ENCODE measurements at regions not wholly inside any gene's neighbourhood (a gene's known extent, or its start where the extent isn't known, plus 50 kb on each side); places are given as distances from the start of the nearest gene placed in this dataset.

GRCh38 chr5:92977846-92978540, 603.0 kb downstream of the NR2F1-AS1 start:
- Histone ChIP-seq H3K4me3 (ENCODE audit: low read length, poor library complexity, severe bottlenecking) (no peak overlapping the region), H3K36me3 (ENCODE audit: insufficient read depth, low read length) (no peaks in the 10 kb centered on the region), H2AFZ (ENCODE audit: low read length) (no peak overlapping the region), H3K79me2 (ENCODE audit: insufficient read depth, low read length) (no peaks in the 10 kb centered on the region), H3K4me1 (ENCODE audit: insufficient read depth, low read length, poor library complexity, severe bottlenecking) (no peaks in the 10 kb centered on the region), H3K4me2 (ENCODE audit: low read depth, low read length, poor library complexity, severe bottlenecking) (no peak overlapping the region), H3K9ac (ENCODE audit: low read depth, low read length, poor library complexity, severe bottlenecking) (no peak overlapping the region), H3K9me3 (ENCODE audit: insufficient read depth, low read depth, low read length) (no peaks in the 10 kb centered on the region), H4K20me1 (ENCODE audit: insufficient read depth, low read length, poor library complexity, severe bottlenecking) (no peaks in the 10 kb centered on the region), H3F3A (ENCODE audit: low read depth) (no peaks in the 10 kb centered on the region), H3K27me3 (ENCODE audit: insufficient read depth, low read length, poor library complexity, severe bottlenecking) (no peaks in the 10 kb centered on the region), H3K9me2 (replicated peaks; ENCODE audit: low read depth, low read length) (no peaks in the 10 kb centered on the region)
- TF ChIP-seq EZH2phosphoT487 (IDR thresholded peaks at IDR 0.05; ENCODE audit: borderline replicate concordance): no peak
- TF ChIP-seq CTCF (conservative IDR thresholded peaks at IDR 0.05; ENCODE audit: low read length): no peak

GRCh38 chr5:92976156-92976555, 604.9 kb downstream of the NR2F1-AS1 start:
- Histone ChIP-seq H3K9me2 (replicated peaks; ENCODE audit: low read depth, low read length) (no peaks in the 10 kb centered on the region), H3K36me3 (ENCODE audit: insufficient read depth, low read length) (no peaks in the 10 kb centered on the region), H3K27me3 (ENCODE audit: insufficient read depth, low read length, poor library complexity, severe bottlenecking) (no peaks in the 10 kb centered on the region), H4K20me1 (ENCODE audit: insufficient read depth, low read length, poor library complexity, severe bottlenecking) (no peaks in the 10 kb centered on the region), H3K79me2 (ENCODE audit: insufficient read depth, low read length) (no peaks in the 10 kb centered on the region), H3K9ac (ENCODE audit: low read depth, low read length, poor library complexity, severe bottlenecking) (no peak overlapping the region), H3K9me3 (ENCODE audit: insufficient read depth, low read depth, low read length) (no peaks in the 10 kb centered on the region), H3K4me1 (ENCODE audit: insufficient read depth, low read length, poor library complexity, severe bottlenecking) (no peaks in the 10 kb centered on the region), H3K4me3 (ENCODE audit: low read length, poor library complexity, severe bottlenecking) (no peak overlapping the region), H2AFZ (ENCODE audit: low read length) (no peak overlapping the region), H3K4me2 (ENCODE audit: low read depth, low read length, poor library complexity, severe bottlenecking) (no peak overlapping the region), H3F3A (ENCODE audit: low read depth) (no peaks in the 10 kb centered on the region)
- no peak for TF ChIP-seq CTCF (conservative IDR thresholded peaks at IDR 0.05; ENCODE audit: low read length)
- no peak for TF ChIP-seq EZH2phosphoT487 (IDR thresholded peaks at IDR 0.05; ENCODE audit: borderline replicate concordance)

- TF ChIP-seq CTCF (conservative IDR thresholded peaks at IDR 0.05; ENCODE audit: low read length) (no peak), EZH2phosphoT487 (IDR thresholded peaks at IDR 0.05; ENCODE audit: borderline replicate concordance) (no peak)
- Histone ChIP-seq H3K4me1 (ENCODE audit: insufficient read depth, low read length, poor library complexity, severe bottlenecking) (no peaks in the 10 kb centered on the region), H3K9ac (ENCODE audit: low read depth, low read length, poor library complexity, severe bottlenecking) (no peak overlapping the region), H3K9me2 (replicated peaks; ENCODE audit: low read depth, low read length) (no peaks in the 10 kb centered on the region), H2AFZ (ENCODE audit: low read length) (no peak overlapping the region), H3K4me3 (ENCODE audit: low read length, poor library complexity, severe bottlenecking) (no peak overlapping the region), H3F3A (ENCODE audit: low read depth) (no peaks in the 10 kb centered on the region), H3K9me3 (ENCODE audit: insufficient read depth, low read depth, low read length) (no peaks in the 10 kb centered on the region), H4K20me1 (ENCODE audit: insufficient read depth, low read length, poor library complexity, severe bottlenecking) (no peaks in the 10 kb centered on the region), H3K79me2 (ENCODE audit: insufficient read depth, low read length) (no peaks in the 10 kb centered on the region), H3K4me2 (ENCODE audit: low read depth, low read length, poor library complexity, severe bottlenecking) (no peak overlapping the region), H3K36me3 (ENCODE audit: insufficient read depth, low read length) (no peaks in the 10 kb centered on the region), H3K27me3 (ENCODE audit: insufficient read depth, low read length, poor library complexity, severe bottlenecking) (no peaks in the 10 kb centered on the region)
Measured at GRCh38 chr5:92969781-92970237, 611.2 kb downstream of the NR2F1-AS1 start.

Data from Loucy (cell line).